Middle frontal gyrus (tissue), 1 donor: ENCODE measurements at regions not wholly inside any gene's neighbourhood (a gene's known extent, or its start where the extent isn't known, plus 50 kb on each side); places are given as distances from the start of the nearest gene placed in this dataset.
"Not testable (repeated sequence)": the region's sequence is repeated elsewhere in the genome, so short reads cannot be mapped to it uniquely, and the experiment has no call there.

Source experiments
- DNase-seq: peaks from one replicate; pipeline ENCODE4 v3.0.0-alpha.2; 2015; ENCODE audit warnings: low spot score; ENCODE audit errors: extremely low spot score

GRCh38 chr7:51458693-51459092, 142.1 kb upstream of the COBL start:
- no peak for DNase-seq

- no peak for DNase-seq
Observed at GRCh38 chr7:51457079-51457478, 140.5 kb upstream of the COBL start.

- no peak for DNase-seq
Observed at GRCh38 chr7:51456431-51457060, 139.9 kb upstream of the COBL start.

- no peak for DNase-seq
Observed at GRCh38 chr7:51455948-51456347, 139.3 kb upstream of the COBL start.

- no peak for DNase-seq
Observed at GRCh38 chr7:51455513-51455912, 138.9 kb upstream of the COBL start.

GRCh38 chr7:51455086-51455485, 138.5 kb upstream of the COBL start:
- DNase-seq, result no peak

- no peak for DNase-seq
Observed at GRCh38 chr7:51452694-51453093, 136.1 kb upstream of the COBL start.

- DNase-seq, result no peak
Observed at GRCh38 chr7:51451751-51452476, 135.3 kb upstream of the COBL start.

GRCh38 chr7:51450541-51450940, 133.9 kb upstream of the COBL start:
- no peak for DNase-seq

- no peak for DNase-seq
Observed at GRCh38 chr7:51446785-51447184, 130.2 kb upstream of the COBL start.

- no peak for DNase-seq
Observed at GRCh38 chr7:51446356-51446755, 129.7 kb upstream of the COBL start.

- DNase-seq, result no peak
Observed at GRCh38 chr7:51444936-51445335, 128.3 kb upstream of the COBL start.

- peak; percentile 65 for DNase-seq
Observed at GRCh38 chr7:51430480-51431086, 114.0 kb upstream of the COBL start.

GRCh38 chr7:51428217-51428887, 111.7 kb upstream of the COBL start:
- DNase-seq, result no peak

- DNase-seq, result no peak
Observed at GRCh38 chr7:51426163-51426562, 109.6 kb upstream of the COBL start.

GRCh38 chr7:51409934-51410333, 93.3 kb upstream of the COBL start:
- not testable (repeated sequence) for DNase-seq

- DNase-seq, result not testable (repeated sequence)
Observed at GRCh38 chr7:51397608-51398007, 81.0 kb upstream of the COBL start.

GRCh38 chr7:51393003-51393402, 76.4 kb upstream of the COBL start:
- DNase-seq, result not testable (repeated sequence)

- DNase-seq, result not testable (repeated sequence)
Observed at GRCh38 chr7:51389952-51390351, 73.3 kb upstream of the COBL start.

- not testable (repeated sequence) for DNase-seq
Observed at GRCh38 chr7:51389216-51389812, 72.7 kb upstream of the COBL start.

- not testable (repeated sequence) for DNase-seq
Observed at GRCh38 chr7:51388241-51388640, 71.6 kb upstream of the COBL start.
